Cardiac fibroblast (primary cell): ENCODE measurements at regions not wholly inside any gene's neighbourhood (a gene's known extent, or its start where the extent isn't known, plus 50 kb on each side); places are given as distances from the start of the nearest gene placed in this dataset.
A peak's percentile ranks its signal among the peaks of the same experiment; 100 is the strongest.

Experiments
- DNase-seq, 2 donors: peaks; one replicate each; pipeline versions ENCODE4 v3.0.0 to v3.0.0-alpha.2; 2010; ENCODE audit warnings: low read depth in 2 of 2
- H3K4me3 ChIP-seq, 2 donors: replicated peaks in 1 of 2; 1 replicate in 1 of 2; 2 replicates in 1 of 2; pipeline ENCODE4 v1.5.1; 2011; ENCODE audit warnings: low read depth in 2 of 2, low read length in 2 of 2, mild to moderate bottlenecking in 2 of 2, moderate library complexity in 1 of 2
- CTCF ChIP-seq: IDR thresholded peaks from one replicate; pipeline ENCODE4 v1.5.1; 2011; ENCODE audit warnings: low read depth, mild to moderate bottlenecking, low read length, inconsistent platforms

GRCh38 chr16:14373896-14374295 is 256.2 kb downstream of the PARN start:
- no peak for TF ChIP-seq CTCF
- no peak for DNase-seq
- no peak overlapping the region for H3K4me3 ChIP-seq

- DNase-seq = no peak
- no peak overlapping the region for H3K4me3 ChIP-seq
- no peak for TF ChIP-seq CTCF
These were observed 256.7 kb downstream of the PARN start for GRCh38 chr16:14373406-14373805.

- no peak overlapping the region for H3K4me3 ChIP-seq
- no peak for TF ChIP-seq CTCF
- DNase-seq = no peak
These were observed 257.6 kb downstream of the PARN start for GRCh38 chr16:14372471-14372870.

GRCh38 chr16:14371778-14372431 is 258.2 kb downstream of the PARN start:
- H3K4me3 ChIP-seq = no peak overlapping the region
- TF ChIP-seq CTCF = no peak
- DNase-seq = no peak

- no peak for TF ChIP-seq CTCF
- no peak for DNase-seq
- H3K4me3 ChIP-seq = no peak overlapping the region
These were observed 259.3 kb downstream of the PARN start for GRCh38 chr16:14370736-14371234.

- no peak overlapping the region for H3K4me3 ChIP-seq
- DNase-seq = peak; percentile 16 to 31
- no peak for TF ChIP-seq CTCF
These were observed 260.1 kb downstream of the PARN start for GRCh38 chr16:14369734-14370598.
